ENCODE measurements at regions not wholly inside any gene's neighbourhood (a gene's known extent, or its start where the extent isn't known, plus 50 kb on each side); places are given as distances from the start of the nearest gene placed in this dataset.

GRCh38 chr2:39873586-39873985 is 94.5 kb upstream of the THUMPD2 start (continued):
- no peak for TF ChIP-seq CHD7 (IDR thresholded peaks at IDR 0.05; ENCODE audit: insufficient replicate concordance, low read length)
- no peak for TF ChIP-seq RAD21 (IDR thresholded peaks at IDR 0.05 in 1 of 2, conservative IDR thresholded peaks at IDR 0.05 in 1 of 2; ENCODE audit: low read depth in 2 of 2, low read length in 2 of 2)
- no peak for TF ChIP-seq CHD2 (IDR thresholded peaks at IDR 0.05; ENCODE audit: low read length)
- TF ChIP-seq SP4 (IDR thresholded peaks at IDR 0.05; ENCODE audit: low read length) = no peak
- TF ChIP-seq TBP (IDR thresholded peaks at IDR 0.05; ENCODE audit: low read depth, low read length) = no peak
- TF ChIP-seq YY1 (IDR thresholded peaks at IDR 0.05; ENCODE audit: low read depth, low read length) = no peak
- TF ChIP-seq RFX5 (IDR thresholded peaks at IDR 0.05; ENCODE audit: borderline replicate concordance, low read depth, low read length) = no peak
- no peak for TF ChIP-seq TAF7 (optimal IDR thresholded peaks at IDR 0.05; ENCODE audit: borderline replicate concordance, low read depth, low read length)
- no peak for TF ChIP-seq EP300 (IDR thresholded peaks at IDR 0.05; ENCODE audit: borderline replicate concordance in 1 of 2, low read depth in 2 of 2, low read length in 2 of 2)
- TF ChIP-seq CTBP2 (IDR thresholded peaks at IDR 0.05; ENCODE audit: borderline replicate concordance, insufficient read depth, insufficient read length, low read length) = no peak

Data from H1 (cell line).